CD14-positive monocyte (primary cell): ENCODE measurements at regions not wholly inside any gene's neighbourhood (a gene's known extent, or its start where the extent isn't known, plus 50 kb on each side); places are given as distances from the start of the nearest gene placed in this dataset.

Experiments used
- DNase-seq, 3 donors: peaks; one replicate each; pipeline ENCODE4 v3.0.0-alpha.2; 2011 to 2022
- H2AFZ ChIP-seq: 2 replicates; pipeline ENCODE4 v1.6.0; 2012; ENCODE audit warnings: mild to moderate bottlenecking, low read depth, low read length, inconsistent platforms; ENCODE audit not compliant: insufficient read depth, poor library complexity, severe bottlenecking
- H3K27ac ChIP-seq, 2 donors: 1 replicate in 1 of 2; 2 replicates in 1 of 2; pipeline ENCODE4 v1.5.1; 2012 to 2013; ENCODE audit warnings: low read length in 2 of 2, control low read depth in 1 of 2, inconsistent platforms in 1 of 2, low read depth in 1 of 2, mild to moderate bottlenecking in 1 of 2
- H3K27me3 ChIP-seq, 2 donors: one replicate each; pipeline versions ENCODE4 v1.6.0 to v1.6.1; 2011 to 2013; ENCODE audit warnings: low read length in 2 of 2; ENCODE audit not compliant: control insufficient read depth in 2 of 2, insufficient read depth in 2 of 2
- H3K36me3 ChIP-seq, 2 donors: replicated peaks in 1 of 2; 1 replicate in 1 of 2; 2 replicates in 1 of 2; pipeline versions ENCODE4 v1.5.1 to v1.6.1; 2012 to 2013; ENCODE audit warnings: low read length in 2 of 2, control low read depth in 1 of 2, inconsistent platforms in 1 of 2, mild to moderate bottlenecking in 1 of 2; ENCODE audit not compliant: insufficient read depth in 2 of 2, control insufficient read depth in 1 of 2
- H3K4me1 ChIP-seq, 2 donors: 1 replicate in 1 of 2; 2 replicates in 1 of 2; pipeline versions ENCODE4 v1.5.1 to v1.6.1; 2012 to 2013; ENCODE audit warnings: low read length in 2 of 2, control low read depth in 1 of 2, inconsistent platforms in 1 of 2, mild to moderate bottlenecking in 1 of 2, moderate library complexity in 1 of 2; ENCODE audit not compliant: insufficient read depth in 2 of 2, control insufficient read depth in 1 of 2
- H3K4me2 ChIP-seq: replicated peaks from 2 replicates; pipeline ENCODE3; 2012; ENCODE audit warnings: low read length, moderate library complexity, mild to moderate bottlenecking; ENCODE audit not compliant: poor library complexity, severe bottlenecking; ENCODE audit errors: extremely low read depth
- H3K4me3 ChIP-seq, 3 experiments: fragments of 200-600 bp in 1 of 3; sonication (generic) in 1 of 3; replicated peaks in 1 of 3; 1 replicate in 2 of 3; 2 replicates in 1 of 3; pipeline ENCODE4 v1.5.1; 2011 to 2013; ENCODE audit warnings: low read length in 3 of 3, mild to moderate bottlenecking in 3 of 3, control low read depth in 2 of 3, low read depth in 2 of 3, inconsistent platforms in 1 of 3, moderate library complexity in 1 of 3
- H3K79me2 ChIP-seq: 2 replicates; pipeline ENCODE4 v1.6.0; 2012; ENCODE audit warnings: mild to moderate bottlenecking, control low read depth, inconsistent platforms, low read length, moderate library complexity; ENCODE audit not compliant: insufficient read depth
- H3K9ac ChIP-seq: 2 replicates; pipeline ENCODE4 v1.6.0; 2017; ENCODE audit warnings: low read length, mild to moderate bottlenecking; ENCODE audit not compliant: insufficient read depth, poor library complexity, severe bottlenecking
- H3K9me3 ChIP-seq, 2 donors: replicated peaks in 1 of 2; 1 replicate in 1 of 2; 2 replicates in 1 of 2; pipeline versions ENCODE4 v1.5.1 to v1.6.1; 2012 to 2013; ENCODE audit warnings: low read length in 2 of 2, control low read depth in 1 of 2; ENCODE audit not compliant: control insufficient read depth in 1 of 2, insufficient read depth in 1 of 2
- H4K20me1 ChIP-seq: 2 replicates; pipeline ENCODE4 v1.6.0; 2012; ENCODE audit warnings: mild to moderate bottlenecking, low read length, control low read depth, moderate library complexity; ENCODE audit not compliant: insufficient read depth
- H3K27ac Mint-ChIP-seq, 7 donors: one replicate each; pipeline ENCODE4 v1.8.0; 2020; ENCODE audit warnings: mild to moderate bottlenecking in 7 of 7, mixed read lengths in 7 of 7, moderate library complexity in 6 of 7, inconsistent platforms in 2 of 7
- H3K27me3 Mint-ChIP-seq, 3 donors: one replicate each; pipeline ENCODE4 v1.8.0; 2021 to 2022; ENCODE audit warnings: low read depth in 3 of 3, mild to moderate bottlenecking in 3 of 3, mixed read lengths in 3 of 3, moderate library complexity in 3 of 3, inconsistent platforms in 1 of 3
- H3K36me3 Mint-ChIP-seq, 2 donors: one replicate each; pipeline ENCODE4 v1.8.0; 2020; ENCODE audit warnings: mixed read lengths in 2 of 2, inconsistent platforms in 1 of 2, mild to moderate bottlenecking in 1 of 2
- H3K4me1 Mint-ChIP-seq: one replicate; pipeline ENCODE4 v1.8.0; 2020; ENCODE audit warnings: mild to moderate bottlenecking, mixed read lengths
- H3K4me3 Mint-ChIP-seq, 2 donors: one replicate each; pipeline ENCODE4 v1.8.0; 2020; ENCODE audit warnings: mild to moderate bottlenecking in 2 of 2, mixed read lengths in 2 of 2, moderate library complexity in 1 of 2
- H3K9me3 Mint-ChIP-seq, 7 donors: one replicate each; pipeline ENCODE4 v1.8.0; 2020 to 2022; ENCODE audit warnings: mixed read lengths in 7 of 7, mild to moderate bottlenecking in 6 of 7, moderate library complexity in 6 of 7, inconsistent platforms in 2 of 7
- WGBS: methylation state at CpG from one replicate; pipeline ENCODE4 v1.1.5; 2013; ENCODE audit warnings: missing lambda C conversion rate; ENCODE audit not compliant: insufficient coverage; 5-methylcytosine and 5-hydroxymethylcytosine counted together
- intact Hi-C, 2 donors: fragments of 100-400 bp; cut with micrococcal nuclease; formaldehyde crosslinking; loops; one replicate each; pipeline versions ENCODE4 v1.15.0 to v1.15.1; 2023
- TF ChIP-seq, protein P1 (sequence below): fragments of 200-600 bp; IDR thresholded peaks from one replicate; pipeline ENCODE4 v1.8.0; 2022; ENCODE audit warnings: antibody characterized with exemption, mild to moderate bottlenecking

DNA sequence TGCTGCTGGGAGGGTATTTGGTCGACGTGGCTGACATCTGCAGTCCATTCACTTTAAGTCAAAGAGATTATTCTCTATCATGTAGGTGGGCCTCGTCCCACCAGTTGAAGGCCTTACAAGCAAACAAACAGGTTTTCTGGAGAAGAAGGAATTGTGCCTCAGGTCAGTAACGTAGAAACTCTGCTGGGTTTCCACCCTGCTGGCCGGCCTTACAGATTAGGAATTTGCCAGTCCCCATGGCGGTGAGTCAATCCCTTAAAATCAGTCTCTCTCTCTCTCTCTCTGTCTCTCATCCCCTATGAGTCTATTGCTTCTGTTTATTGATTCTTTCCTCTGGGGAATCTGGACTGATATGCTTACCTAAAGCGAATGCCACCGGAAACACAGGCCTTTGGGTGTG is 75.4 kb upstream of the FGF3 start:
- H3K27ac ChIP-seq: no peak overlapping the region
- H3K36me3 ChIP-seq: no peaks in the 10 kb centered on the region
- H3K4me3 ChIP-seq: no peak overlapping the region
- H3K4me1 ChIP-seq: no peaks in the 10 kb centered on the region
- Mint-ChIP-seq H3K4me3 (no peak overlapping the region), H3K9me3 (peaks cover 0 to 4% (median 0%) of the 10 kb centered on the region in 7 donors), H3K36me3 (no peaks in the 10 kb centered on the region), H3K27me3 (peaks cover 18 to 48% (median 40%) of the 10 kb centered on the region in 3 donors), H3K4me1 (no peaks in the 10 kb centered on the region), H3K27ac (no peak overlapping the region)
- TF ChIP-seq, protein P1, sequence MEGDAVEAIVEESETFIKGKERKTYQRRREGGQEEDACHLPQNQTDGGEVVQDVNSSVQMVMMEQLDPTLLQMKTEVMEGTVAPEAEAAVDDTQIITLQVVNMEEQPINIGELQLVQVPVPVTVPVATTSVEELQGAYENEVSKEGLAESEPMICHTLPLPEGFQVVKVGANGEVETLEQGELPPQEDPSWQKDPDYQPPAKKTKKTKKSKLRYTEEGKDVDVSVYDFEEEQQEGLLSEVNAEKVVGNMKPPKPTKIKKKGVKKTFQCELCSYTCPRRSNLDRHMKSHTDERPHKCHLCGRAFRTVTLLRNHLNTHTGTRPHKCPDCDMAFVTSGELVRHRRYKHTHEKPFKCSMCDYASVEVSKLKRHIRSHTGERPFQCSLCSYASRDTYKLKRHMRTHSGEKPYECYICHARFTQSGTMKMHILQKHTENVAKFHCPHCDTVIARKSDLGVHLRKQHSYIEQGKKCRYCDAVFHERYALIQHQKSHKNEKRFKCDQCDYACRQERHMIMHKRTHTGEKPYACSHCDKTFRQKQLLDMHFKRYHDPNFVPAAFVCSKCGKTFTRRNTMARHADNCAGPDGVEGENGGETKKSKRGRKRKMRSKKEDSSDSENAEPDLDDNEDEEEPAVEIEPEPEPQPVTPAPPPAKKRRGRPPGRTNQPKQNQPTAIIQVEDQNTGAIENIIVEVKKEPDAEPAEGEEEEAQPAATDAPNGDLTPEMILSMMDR: no peak
- H3K79me2 ChIP-seq: no peaks in the 10 kb centered on the region
- no peak overlapping the region for H3K9ac ChIP-seq
- 90% methylated on average over 3 of the region's 8 CpGs for WGBS
- H3K9me3 ChIP-seq: no peaks in the 10 kb centered on the region
- no peaks in the 10 kb centered on the region for H4K20me1 ChIP-seq
- intact Hi-C loops: no loop called here
- H3K27me3 ChIP-seq: peaks cover 0 to 6% of the 10 kb centered on the region in 2 donors
- no peak for DNase-seq
- H2AFZ ChIP-seq: no peak overlapping the region
- H3K4me2 ChIP-seq: no peak overlapping the region

- Histone ChIP-seq H3K4me3 (no peak overlapping the region), H3K9me3 (no peaks in the 10 kb centered on the region), H3K9ac (no peak overlapping the region), H2AFZ (no peak overlapping the region), H3K27me3 (no peaks in the 10 kb centered on the region), H3K79me2 (no peaks in the 10 kb centered on the region), H3K4me1 (no peaks in the 10 kb centered on the region), H3K4me2 (no peak overlapping the region), H4K20me1 (no peaks in the 10 kb centered on the region), H3K27ac (no peak overlapping the region), H3K36me3 (no peaks in the 10 kb centered on the region)
- Mint-ChIP-seq H3K36me3 (no peaks in the 10 kb centered on the region), H3K27ac (no peak overlapping the region), H3K27me3 (peaks cover 11 to 38% (median 35%) of the 10 kb centered on the region in 3 donors), H3K4me3 (no peak overlapping the region), H3K4me1 (no peaks in the 10 kb centered on the region), H3K9me3 (peaks cover 0 to 6% (median 0%) of the 10 kb centered on the region in 7 donors)
- intact Hi-C loops: no loop called here
- no peak for DNase-seq
- TF ChIP-seq, protein P1: no peak
Measured at GRCh38 chr11:69896250-69896649, 77.0 kb upstream of the FGF3 start.
